NCI-H345 (cell line): ENCODE measurements at regions not wholly inside any gene's neighbourhood (a gene's known extent, or its start where the extent isn't known, plus 50 kb on each side); places are given as distances from the start of the nearest gene placed in this dataset.

Source experiments
- DNase-seq: peaks from one replicate; lab custom pipeline; 2025; lab: John Stamatoyannopoulos, UW

- DNase-seq = no peak
Observed at GRCh38 chr20:53837126-53837826, 233.1 kb downstream of the BCAS1 start.

- no peak for DNase-seq
Observed at GRCh38 chr20:53834749-53835148, 235.6 kb downstream of the BCAS1 start.

GRCh38 chr20:53834062-53834442 lies 236.3 kb downstream of the BCAS1 start:
- no peak for DNase-seq

GRCh38 chr20:53833333-53834061 lies 236.9 kb downstream of the BCAS1 start:
- DNase-seq = no peak

GRCh38 chr20:53832499-53832898 lies 237.9 kb downstream of the BCAS1 start:
- DNase-seq = no peak

- no peak for DNase-seq
Observed at GRCh38 chr20:53831812-53832211, 238.2 kb upstream of the ZNF217 start.

GRCh38 chr20:53831228-53831627 lies 237.6 kb upstream of the ZNF217 start:
- no peak for DNase-seq

- DNase-seq = no peak
Observed at GRCh38 chr20:53829724-53830521, 236.3 kb upstream of the ZNF217 start.

- no peak for DNase-seq
Observed at GRCh38 chr20:53829255-53829723, 235.7 kb upstream of the ZNF217 start.

GRCh38 chr20:53828682-53829254 lies 235.1 kb upstream of the ZNF217 start:
- no peak for DNase-seq

- DNase-seq = no peak
Observed at GRCh38 chr20:53828088-53828681, 234.5 kb upstream of the ZNF217 start.

- no peak for DNase-seq
Observed at GRCh38 chr20:53827292-53828087, 233.9 kb upstream of the ZNF217 start.

GRCh38 chr20:53826597-53827291 lies 233.1 kb upstream of the ZNF217 start:
- DNase-seq = no peak

GRCh38 chr20:53826090-53826489 lies 232.5 kb upstream of the ZNF217 start:
- DNase-seq = no peak

GRCh38 chr20:53825282-53825681 lies 231.6 kb upstream of the ZNF217 start:
- DNase-seq = no peak

GRCh38 chr20:53824779-53825178 lies 231.1 kb upstream of the ZNF217 start:
- no peak for DNase-seq

GRCh38 chr20:53823121-53823764 lies 229.6 kb upstream of the ZNF217 start:
- no peak for DNase-seq

- DNase-seq = no peak
Observed at GRCh38 chr20:53822534-53822933, 228.9 kb upstream of the ZNF217 start.

- no peak for DNase-seq
Observed at GRCh38 chr20:53819973-53820451, 226.4 kb upstream of the ZNF217 start.
